HL-60 (cell line): ENCODE measurements at regions not wholly inside any gene's neighbourhood (a gene's known extent, or its start where the extent isn't known, plus 50 kb on each side); places are given as distances from the start of the nearest gene placed in this dataset.

ENCODE experiments used
- DNase-seq, 2 experiments: peaks; one replicate each; pipeline ENCODE4 v3.0.0-alpha.2; 2010 to 2020; ENCODE audit warnings: low read depth in 1 of 2, low spot score in 1 of 2
- H3K27ac ChIP-seq: fragments of 250-450 bp; sonication (Bioruptor Pico); replicated peaks from 2 replicates; pipeline ENCODE4 v1.5.1; 2020; ENCODE audit warnings: mild to moderate bottlenecking, moderate library complexity
- H3K27me3 ChIP-seq: fragments of 250-450 bp; sonication (Bioruptor Pico); 2 replicates; pipeline ENCODE4 v1.5.1; 2021; ENCODE audit warnings: mild to moderate bottlenecking, moderate library complexity; ENCODE audit not compliant: insufficient read depth, poor library complexity, severe bottlenecking
- H3K4me3 ChIP-seq: replicated peaks from 2 replicates; pipeline ENCODE4 v1.5.1; 2011; ENCODE audit warnings: mild to moderate bottlenecking, control low read depth, low read length; ENCODE audit not compliant: insufficient read depth
- CTCF ChIP-seq: IDR thresholded peaks from one replicate; pipeline ENCODE4 v1.5.1; 2011; ENCODE audit warnings: low read length, control low read depth, inconsistent platforms; ENCODE audit not compliant: insufficient read depth
- GABPA ChIP-seq: IDR thresholded peaks from 2 replicates; pipeline ENCODE4 v1.6.1; 2012; ENCODE audit warnings: low read depth
- POLR2AphosphoS5 ChIP-seq: IDR thresholded peaks from 2 replicates; pipeline ENCODE4 v1.6.1; 2012; ENCODE audit warnings: low read depth
- SPI1 ChIP-seq: IDR thresholded peaks from 2 replicates; pipeline ENCODE4 v1.6.1; 2012; ENCODE audit warnings: low read depth, mild to moderate bottlenecking, borderline replicate concordance
- TF ChIP-seq, protein P1 (sequence below): IDR thresholded peaks from 2 replicates; pipeline ENCODE4 v1.6.1; 2012; ENCODE audit warnings: low read depth; ENCODE audit not compliant: insufficient replicate concordance

DNA sequence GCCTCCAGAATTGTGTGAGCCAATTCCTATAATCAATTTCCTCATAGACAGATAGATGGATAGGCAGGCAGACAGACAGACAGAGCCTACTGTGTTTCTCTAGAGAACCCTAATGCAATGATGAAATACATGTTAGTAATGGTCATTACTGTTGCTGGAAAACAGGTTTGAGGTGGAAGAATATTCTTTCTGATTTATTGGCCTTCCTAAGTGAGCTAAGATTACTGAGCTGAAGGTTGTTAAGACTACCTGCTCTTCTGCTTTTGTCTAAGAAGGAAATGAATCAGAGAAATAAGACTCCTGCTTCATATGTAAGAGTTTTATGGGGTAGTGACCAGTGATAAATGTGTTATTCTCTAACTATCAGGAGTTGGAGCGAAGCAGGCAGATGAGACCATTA lies 219.9 kb downstream of the ELAVL2 start:
- no peak for DNase-seq
- no peak overlapping the region for H3K27ac ChIP-seq

GRCh38 chr9:23608456-23608855 lies 217.6 kb downstream of the ELAVL2 start:
- DNase-seq = no peak
- Histone ChIP-seq H3K4me3 (no peak overlapping the region), H3K27ac (no peak overlapping the region), H3K27me3 (no peaks in the 10 kb centered on the region)
- no peak for TF ChIP-seq CTCF
- no peak for TF ChIP-seq GABPA
- TF ChIP-seq POLR2AphosphoS5 = no peak
- TF ChIP-seq SPI1 = no peak
- TF ChIP-seq, protein P1, sequence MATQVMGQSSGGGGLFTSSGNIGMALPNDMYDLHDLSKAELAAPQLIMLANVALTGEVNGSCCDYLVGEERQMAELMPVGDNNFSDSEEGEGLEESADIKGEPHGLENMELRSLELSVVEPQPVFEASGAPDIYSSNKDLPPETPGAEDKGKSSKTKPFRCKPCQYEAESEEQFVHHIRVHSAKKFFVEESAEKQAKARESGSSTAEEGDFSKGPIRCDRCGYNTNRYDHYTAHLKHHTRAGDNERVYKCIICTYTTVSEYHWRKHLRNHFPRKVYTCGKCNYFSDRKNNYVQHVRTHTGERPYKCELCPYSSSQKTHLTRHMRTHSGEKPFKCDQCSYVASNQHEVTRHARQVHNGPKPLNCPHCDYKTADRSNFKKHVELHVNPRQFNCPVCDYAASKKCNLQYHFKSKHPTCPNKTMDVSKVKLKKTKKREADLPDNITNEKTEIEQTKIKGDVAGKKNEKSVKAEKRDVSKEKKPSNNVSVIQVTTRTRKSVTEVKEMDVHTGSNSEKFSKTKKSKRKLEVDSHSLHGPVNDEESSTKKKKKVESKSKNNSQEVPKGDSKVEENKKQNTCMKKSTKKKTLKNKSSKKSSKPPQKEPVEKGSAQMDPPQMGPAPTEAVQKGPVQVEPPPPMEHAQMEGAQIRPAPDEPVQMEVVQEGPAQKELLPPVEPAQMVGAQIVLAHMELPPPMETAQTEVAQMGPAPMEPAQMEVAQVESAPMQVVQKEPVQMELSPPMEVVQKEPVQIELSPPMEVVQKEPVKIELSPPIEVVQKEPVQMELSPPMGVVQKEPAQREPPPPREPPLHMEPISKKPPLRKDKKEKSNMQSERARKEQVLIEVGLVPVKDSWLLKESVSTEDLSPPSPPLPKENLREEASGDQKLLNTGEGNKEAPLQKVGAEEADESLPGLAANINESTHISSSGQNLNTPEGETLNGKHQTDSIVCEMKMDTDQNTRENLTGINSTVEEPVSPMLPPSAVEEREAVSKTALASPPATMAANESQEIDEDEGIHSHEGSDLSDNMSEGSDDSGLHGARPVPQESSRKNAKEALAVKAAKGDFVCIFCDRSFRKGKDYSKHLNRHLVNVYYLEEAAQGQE = no peak

More for the DNA sequence above, 219.9 kb downstream of the ELAVL2 start:
- no peak overlapping the region for H3K4me3 ChIP-seq
- TF ChIP-seq, protein P1 = no peak
- TF ChIP-seq POLR2AphosphoS5 = no peak
- no peak for TF ChIP-seq GABPA
- no peak for TF ChIP-seq CTCF
- TF ChIP-seq SPI1 = no peak
- no peaks in the 10 kb centered on the region for H3K27me3 ChIP-seq

DNA sequence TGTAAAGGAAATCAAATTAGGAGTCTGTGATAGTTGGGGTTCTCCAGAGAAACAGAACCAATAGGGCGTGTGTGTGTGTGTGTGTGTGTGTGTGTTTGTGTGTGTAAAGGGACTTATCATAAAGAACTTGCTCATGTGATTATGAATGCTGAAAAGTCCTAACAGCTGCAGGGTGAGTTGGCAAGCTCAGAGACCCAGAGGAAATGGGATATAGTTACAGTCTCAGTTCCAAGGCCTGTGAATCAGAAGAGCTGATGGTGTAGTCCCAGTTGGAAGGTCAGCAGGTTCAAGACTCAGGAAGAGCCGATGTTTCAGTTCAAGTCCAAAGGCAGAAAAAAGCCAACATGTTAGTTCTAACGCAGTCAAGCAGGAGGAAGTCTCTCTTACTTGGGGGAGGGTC lies 214.2 kb downstream of the ELAVL2 start:
- no peak for TF ChIP-seq CTCF
- TF ChIP-seq POLR2AphosphoS5 = no peak
- no peak for TF ChIP-seq SPI1
- TF ChIP-seq, protein P1 = no peak
- no peak for TF ChIP-seq GABPA
- DNase-seq = no peak
- Histone ChIP-seq H3K27me3 (no peaks in the 10 kb centered on the region), H3K4me3 (no peak overlapping the region), H3K27ac (no peak overlapping the region)
